Immature natural killer cell (primary cell): ENCODE measurements at regions not wholly inside any gene's neighbourhood (a gene's known extent, or its start where the extent isn't known, plus 50 kb on each side); places are given as distances from the start of the nearest gene placed in this dataset.

ENCODE experiments used
- DNase-seq, 3 donors: peaks; one replicate each; pipeline ENCODE4 v3.0.0; 2022; ENCODE audit warnings: mixed read lengths in 1 of 3
- H3K27ac Mint-ChIP-seq, 6 donors: one replicate each; pipeline ENCODE4 v1.8.0; 2020; ENCODE audit warnings: mixed read lengths in 6 of 6, mild to moderate bottlenecking in 5 of 6, inconsistent platforms in 4 of 6, moderate library complexity in 3 of 6
- H3K27me3 Mint-ChIP-seq, 3 donors: one replicate each; pipeline ENCODE4 v1.8.0; 2020 to 2021; ENCODE audit warnings: low read depth in 3 of 3, mild to moderate bottlenecking in 3 of 3, mixed read lengths in 3 of 3, moderate library complexity in 3 of 3, inconsistent platforms in 1 of 3
- H3K36me3 Mint-ChIP-seq, 3 donors: one replicate each; pipeline ENCODE4 v1.8.0; 2020; ENCODE audit warnings: mixed read lengths in 3 of 3, inconsistent platforms in 2 of 3, mild to moderate bottlenecking in 2 of 3
- H3K4me1 Mint-ChIP-seq, 2 donors: one replicate each; pipeline ENCODE4 v1.8.0; 2020; ENCODE audit warnings: inconsistent platforms in 2 of 2, mild to moderate bottlenecking in 2 of 2, mixed read lengths in 2 of 2, moderate library complexity in 1 of 2
- H3K4me3 Mint-ChIP-seq, 5 donors: one replicate each; pipeline ENCODE4 v1.8.0; 2020; ENCODE audit warnings: mild to moderate bottlenecking in 5 of 5, mixed read lengths in 5 of 5, inconsistent platforms in 3 of 5, moderate library complexity in 3 of 5
- H3K9me3 Mint-ChIP-seq, 6 donors: one replicate each; pipeline ENCODE4 v1.8.0; 2020; ENCODE audit warnings: mild to moderate bottlenecking in 6 of 6, mixed read lengths in 6 of 6, inconsistent platforms in 4 of 6, moderate library complexity in 3 of 6

DNA sequence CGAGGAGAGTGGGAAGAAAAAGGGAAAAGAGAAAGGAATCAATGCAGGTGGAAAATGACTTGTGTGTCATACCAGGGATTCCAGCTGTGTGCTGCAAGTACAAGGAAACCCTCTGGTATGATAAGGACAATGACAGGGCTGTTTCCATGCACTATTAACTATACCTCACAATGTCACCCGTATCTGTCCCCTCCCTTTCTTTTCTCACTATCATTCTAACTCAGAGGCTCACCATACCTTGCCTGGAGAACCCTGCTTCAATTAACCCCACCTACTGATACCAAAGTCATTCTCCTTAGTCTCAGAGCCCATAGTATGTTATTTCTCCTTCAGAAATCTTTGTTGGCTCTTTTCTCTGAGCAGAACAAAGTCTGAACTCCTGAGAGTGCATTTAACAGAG lies 236.2 kb upstream of the NREP start:
- H3K27ac Mint-ChIP-seq: no peak overlapping the region

DNA sequence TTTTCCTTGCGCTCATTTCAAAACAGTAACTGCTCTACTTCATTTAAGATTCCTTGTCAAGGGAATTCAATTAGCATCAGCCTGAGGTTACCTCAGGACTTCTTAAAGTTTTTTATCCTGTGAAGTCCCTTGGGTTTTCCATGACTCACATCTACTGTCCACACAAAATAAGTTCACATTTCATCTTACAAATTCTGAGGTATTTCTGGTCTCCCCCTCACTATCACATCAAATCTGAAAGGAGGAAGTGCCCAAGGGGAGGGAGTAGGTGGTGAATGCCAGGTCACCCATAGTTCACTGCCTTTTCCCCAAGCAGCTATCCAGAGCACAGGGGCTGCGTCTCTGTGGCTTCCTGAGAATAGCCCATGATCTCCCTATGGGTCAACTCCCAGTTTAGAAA lies 227.1 kb upstream of the NREP start:
- H3K9me3 Mint-ChIP-seq: peaks cover 0 to 4% (median 0%) of the 10 kb centered on the region in 6 donors
- no peaks in the 10 kb centered on the region for H3K36me3 Mint-ChIP-seq

More for the DNA sequence above, 236.2 kb upstream of the NREP start:
- Mint-ChIP-seq H3K9me3 (peaks cover 0 to 6% (median 2%) of the 10 kb centered on the region in 6 donors), H3K36me3 (no peaks in the 10 kb centered on the region), H3K27me3 (peaks cover 0 to 7% (median 2%) of the 10 kb centered on the region in 3 donors), H3K4me3 (no peak overlapping the region), H3K4me1 (no peaks in the 10 kb centered on the region)
- DNase-seq: no peak

DNA sequence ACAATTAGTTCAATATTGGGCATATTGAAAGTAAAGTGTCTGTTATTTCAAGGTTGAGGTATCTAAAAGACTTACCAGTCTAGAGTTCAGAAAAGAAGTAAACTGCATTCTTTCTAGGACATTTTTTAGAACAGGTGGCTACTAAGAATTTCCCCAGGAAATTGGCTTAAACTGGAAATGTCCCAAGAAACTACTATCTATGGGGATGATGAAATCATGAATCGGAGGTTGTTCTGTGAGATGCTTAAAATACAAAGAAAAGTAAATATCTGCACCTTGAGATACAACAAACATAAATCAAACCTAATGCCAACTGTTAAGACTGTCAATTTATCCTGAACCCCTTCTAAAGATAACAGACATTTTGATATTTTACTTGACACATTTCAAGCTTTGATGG lies 226.5 kb upstream of the NREP start:
- Mint-ChIP-seq H3K4me3 (no peak overlapping the region), H3K36me3 (no peaks in the 10 kb centered on the region), H3K27me3 (peaks cover 0 to 1% (median 0%) of the 10 kb centered on the region in 3 donors)

More for the DNA sequence above, 227.1 kb upstream of the NREP start:
- Mint-ChIP-seq H3K4me1 (no peaks in the 10 kb centered on the region), H3K27ac (no peak overlapping the region), H3K4me3 (no peak overlapping the region), H3K27me3 (peaks cover 0 to 1% (median 0%) of the 10 kb centered on the region in 3 donors)
- DNase-seq: no peak

DNA sequence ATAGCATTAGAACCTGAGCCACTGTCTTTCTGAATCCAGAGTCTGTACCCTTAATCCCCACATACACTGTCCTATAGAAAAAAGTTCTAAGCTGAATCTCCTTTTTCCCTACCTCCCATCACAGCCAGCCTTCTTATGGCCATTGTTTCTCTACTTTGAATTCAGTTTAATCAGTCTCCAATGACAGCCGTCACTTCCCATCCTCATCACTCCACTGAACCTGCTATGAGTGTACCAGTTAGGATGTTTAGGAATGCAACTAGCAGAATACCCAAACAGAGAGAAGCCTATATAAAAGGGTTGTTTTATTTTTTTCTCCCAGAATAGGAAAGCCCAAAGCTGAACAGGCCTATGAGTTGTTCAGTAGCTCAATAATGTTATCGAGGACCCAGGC lies 220.4 kb upstream of the NREP start:
- DNase-seq: no peak
- peaks cover 1 to 4% (median 2%) of the 10 kb centered on the region in 3 donors for H3K27me3 Mint-ChIP-seq

More for the DNA sequence above, 226.5 kb upstream of the NREP start:
- peaks cover 0 to 1% (median 0%) of the 10 kb centered on the region in 6 donors for H3K9me3 Mint-ChIP-seq
- no peak overlapping the region for H3K27ac Mint-ChIP-seq
- no peak for DNase-seq
- H3K4me1 Mint-ChIP-seq: no peaks in the 10 kb centered on the region

DNA sequence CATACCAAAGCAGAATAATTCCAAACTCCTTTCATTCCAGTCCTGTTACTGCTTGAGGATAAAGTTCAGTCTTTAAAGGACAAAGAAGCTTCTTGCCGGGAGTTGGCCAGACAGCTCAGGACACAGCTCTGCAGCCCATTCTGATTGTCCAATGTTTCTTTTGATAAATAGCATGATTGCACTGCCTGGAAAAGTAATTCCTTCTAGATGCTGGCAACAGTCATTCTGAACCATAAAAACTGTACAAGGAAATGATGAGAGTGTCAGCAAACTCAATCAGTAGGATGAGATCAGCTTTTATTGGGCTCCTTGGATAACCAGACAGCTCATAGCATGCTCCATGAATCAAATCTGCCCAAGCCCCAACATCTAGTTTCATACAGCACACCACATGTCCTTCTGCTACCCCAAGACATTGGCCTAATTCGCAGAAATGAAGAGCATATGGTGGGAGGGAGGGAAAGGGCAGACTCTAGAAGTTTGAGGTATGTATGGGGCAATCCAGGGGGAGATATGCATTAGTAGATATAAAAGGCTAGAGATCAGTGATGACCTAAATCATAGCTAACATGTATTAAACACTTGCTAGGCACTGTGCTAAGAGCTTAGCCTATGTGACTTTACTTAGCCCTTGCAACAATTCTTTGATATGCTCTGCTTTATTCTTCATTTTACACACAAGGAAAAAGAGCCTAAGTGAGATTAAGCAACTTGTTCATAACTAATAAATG lies 219.9 kb upstream of the NREP start:
- Mint-ChIP-seq H3K36me3 (no peaks in the 10 kb centered on the region), H3K27me3 (peaks cover 1 to 4% (median 2%) of the 10 kb centered on the region in 3 donors), H3K4me3 (no peak overlapping the region), H3K27ac (no peak overlapping the region), H3K4me1 (no peaks in the 10 kb centered on the region), H3K9me3 (peaks cover 0 to 1% (median 0%) of the 10 kb centered on the region in 6 donors)
- no peak for DNase-seq

More for the DNA sequence above, 220.4 kb upstream of the NREP start:
- H3K36me3 Mint-ChIP-seq: no peaks in the 10 kb centered on the region
- no peaks in the 10 kb centered on the region for H3K4me1 Mint-ChIP-seq
- no peak overlapping the region for H3K27ac Mint-ChIP-seq
- H3K9me3 Mint-ChIP-seq: peaks cover 0 to 1% (median 0%) of the 10 kb centered on the region in 6 donors
- no peak overlapping the region for H3K4me3 Mint-ChIP-seq

DNA sequence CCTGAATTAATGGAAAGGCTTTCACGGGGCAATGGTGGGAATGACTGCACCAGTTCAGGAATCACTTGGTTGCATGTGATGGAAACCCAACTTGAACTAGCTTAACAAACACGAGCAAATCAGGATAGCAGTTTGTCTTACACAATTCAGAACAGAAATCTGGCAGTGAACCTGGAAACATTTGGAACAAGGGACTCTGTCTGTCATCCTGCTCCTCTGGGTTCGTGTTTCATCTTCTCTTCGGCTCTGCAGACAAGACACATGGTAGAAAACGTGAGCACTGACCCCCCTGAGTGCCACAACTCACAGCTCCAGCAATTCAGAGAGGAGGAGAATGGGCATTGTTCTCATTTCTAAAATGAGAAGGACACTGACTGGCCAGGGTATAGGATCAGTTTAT lies 218.1 kb upstream of the NREP start:
- Mint-ChIP-seq H3K27me3 (peaks cover 0 to 4% (median 2%) of the 10 kb centered on the region in 3 donors), H3K27ac (no peak overlapping the region), H3K36me3 (no peaks in the 10 kb centered on the region), H3K4me1 (no peaks in the 10 kb centered on the region), H3K4me3 (no peak overlapping the region), H3K9me3 (no peaks in the 10 kb centered on the region)
- DNase-seq: no peak

DNA sequence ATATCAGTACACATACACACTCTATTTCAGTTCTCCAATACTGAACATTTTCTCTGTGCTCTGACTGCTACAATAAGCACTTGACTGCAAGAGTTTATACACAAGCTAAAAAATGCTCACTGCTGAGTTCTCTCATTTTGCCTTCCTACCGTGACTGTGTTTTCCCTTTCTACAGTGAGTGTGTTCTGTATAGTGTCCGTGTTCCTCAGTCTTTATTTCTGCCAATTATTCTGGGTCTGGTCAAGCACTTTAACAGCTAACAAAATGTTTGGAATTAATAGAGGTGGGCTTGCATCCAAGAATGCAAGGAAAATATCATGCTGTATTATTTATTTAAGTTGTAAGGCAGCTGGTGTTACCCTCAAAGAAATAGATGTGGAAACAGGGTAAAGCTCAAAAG lies 217.0 kb upstream of the NREP start:
- Mint-ChIP-seq H3K27ac (no peak overlapping the region), H3K36me3 (no peaks in the 10 kb centered on the region), H3K4me1 (no peaks in the 10 kb centered on the region), H3K27me3 (peaks cover 0 to 4% (median 2%) of the 10 kb centered on the region in 3 donors), H3K9me3 (no peaks in the 10 kb centered on the region), H3K4me3 (no peak overlapping the region)
- no peak for DNase-seq

DNA sequence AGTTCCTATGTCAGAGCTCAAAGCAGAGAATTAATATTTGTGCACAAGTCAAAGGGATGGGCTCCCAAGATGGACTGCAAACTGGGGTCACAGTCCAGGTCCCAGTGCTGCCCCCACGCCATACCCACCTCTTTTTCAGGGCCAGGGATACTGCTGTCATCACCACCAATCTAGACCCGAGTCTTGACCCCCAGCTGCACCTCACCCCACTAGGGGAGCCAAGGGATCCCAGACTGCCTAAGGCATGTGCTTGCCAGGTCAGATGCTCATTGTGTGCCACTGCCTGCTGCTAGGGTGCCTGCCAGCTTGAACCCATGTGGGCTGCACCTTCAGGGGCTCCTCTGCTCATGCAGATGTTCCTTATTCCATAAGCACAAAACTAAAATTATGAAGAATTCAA lies 215.6 kb upstream of the NREP start:
- no peak for DNase-seq
- H3K9me3 Mint-ChIP-seq: no peaks in the 10 kb centered on the region
- no peak overlapping the region for H3K4me3 Mint-ChIP-seq
- peaks cover 0 to 4% (median 2%) of the 10 kb centered on the region in 3 donors for H3K27me3 Mint-ChIP-seq
- no peaks in the 10 kb centered on the region for H3K4me1 Mint-ChIP-seq
- H3K27ac Mint-ChIP-seq: no peak overlapping the region
- H3K36me3 Mint-ChIP-seq: no peaks in the 10 kb centered on the region

DNA sequence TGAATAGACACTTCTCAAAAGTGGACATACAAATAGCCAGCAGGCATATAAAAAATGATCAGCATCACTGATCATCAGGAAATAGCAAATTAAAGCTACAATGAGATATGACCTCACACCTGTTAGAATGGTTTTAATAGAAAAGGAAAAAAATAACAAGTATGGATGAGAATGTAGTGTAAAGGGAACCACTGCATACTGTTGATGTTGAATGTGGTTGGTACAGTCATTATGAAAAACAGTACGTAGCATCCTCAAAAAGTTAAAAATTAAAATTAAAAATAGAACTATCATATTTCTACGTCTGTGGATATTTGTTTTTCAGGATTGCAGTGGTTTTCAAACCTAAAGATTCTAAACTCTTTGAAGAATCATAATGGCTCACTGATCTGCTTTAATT lies 215.1 kb upstream of the NREP start:
- no peak for DNase-seq
- no peak overlapping the region for H3K27ac Mint-ChIP-seq
- no peak overlapping the region for H3K4me3 Mint-ChIP-seq
- H3K36me3 Mint-ChIP-seq: no peaks in the 10 kb centered on the region
- peaks cover 0 to 4% (median 2%) of the 10 kb centered on the region in 3 donors for H3K27me3 Mint-ChIP-seq
- no peaks in the 10 kb centered on the region for H3K4me1 Mint-ChIP-seq
- no peaks in the 10 kb centered on the region for H3K9me3 Mint-ChIP-seq

DNA sequence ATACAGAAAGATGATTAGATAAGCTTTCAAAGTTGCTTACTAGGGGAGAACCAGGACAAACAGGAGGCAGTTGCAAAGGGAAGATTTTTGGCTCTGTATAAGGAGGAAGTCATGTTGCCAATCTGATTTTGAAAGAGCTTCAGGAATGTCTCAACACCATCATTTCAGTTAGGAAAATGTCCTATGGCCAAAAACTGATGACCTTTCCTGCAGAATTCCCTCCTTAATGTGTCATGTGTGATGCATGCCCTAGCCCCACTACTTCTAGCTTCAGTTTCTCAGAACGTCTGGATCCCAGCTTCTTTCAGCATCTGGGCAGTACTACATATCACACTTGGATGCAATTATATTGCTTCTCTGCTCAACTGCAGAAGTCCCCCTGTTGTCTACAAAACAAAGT lies 211.5 kb upstream of the NREP start:
- Mint-ChIP-seq H3K36me3 (no peaks in the 10 kb centered on the region), H3K9me3 (peaks cover 0 to 3% (median 0%) of the 10 kb centered on the region in 6 donors), H3K27me3 (peaks cover 0 to 2% (median 1%) of the 10 kb centered on the region in 3 donors), H3K4me3 (no peak overlapping the region), H3K4me1 (no peaks in the 10 kb centered on the region), H3K27ac (no peak overlapping the region)
- DNase-seq: no peak

DNA sequence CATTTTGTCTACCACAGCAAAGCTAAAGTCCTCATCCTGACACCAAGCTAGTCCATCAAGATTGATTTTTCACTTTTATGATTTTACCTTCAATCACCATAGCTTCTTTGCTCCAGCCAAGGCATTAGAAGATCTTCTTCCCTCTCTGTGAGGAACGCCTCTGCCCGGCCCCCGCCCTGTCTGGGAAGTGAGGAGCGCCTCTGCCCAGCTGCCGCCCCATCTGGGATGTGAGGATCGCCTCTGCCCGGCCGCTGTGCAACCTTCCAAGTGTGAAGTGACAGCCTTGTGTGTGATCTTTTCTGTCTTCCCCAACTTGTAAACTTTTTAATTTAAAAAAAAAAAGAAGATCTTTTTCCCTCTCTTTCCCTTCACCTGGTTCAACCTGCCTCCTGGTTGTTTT lies 210.5 kb upstream of the NREP start:
- no peak overlapping the region for H3K27ac Mint-ChIP-seq
- H3K9me3 Mint-ChIP-seq: peaks cover 0 to 3% (median 0%) of the 10 kb centered on the region in 6 donors
- H3K27me3 Mint-ChIP-seq: peaks cover 0 to 2% (median 1%) of the 10 kb centered on the region in 3 donors
- H3K4me1 Mint-ChIP-seq: no peaks in the 10 kb centered on the region
- no peak overlapping the region for H3K4me3 Mint-ChIP-seq
- DNase-seq: no peak
- H3K36me3 Mint-ChIP-seq: no peaks in the 10 kb centered on the region

DNA sequence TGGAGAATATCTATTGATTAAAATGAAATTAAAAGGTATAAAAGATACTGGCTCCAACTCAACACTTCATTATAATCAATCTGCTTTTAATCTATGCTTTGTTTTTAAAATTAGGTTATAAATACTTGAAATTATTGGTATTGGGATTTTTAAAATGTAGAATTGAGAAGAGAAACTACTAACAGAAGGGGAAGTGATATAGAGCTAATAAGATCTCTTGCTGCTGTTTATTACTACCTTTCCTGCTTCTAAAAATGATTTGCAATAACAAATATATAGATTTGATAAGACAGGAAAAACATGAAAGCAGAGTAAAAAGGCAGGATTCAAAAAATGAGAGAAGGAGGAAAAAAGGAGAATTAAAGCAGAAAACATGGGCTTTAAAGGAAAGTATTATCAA lies 209.3 kb upstream of the NREP start:
- H3K27ac Mint-ChIP-seq: no peak overlapping the region
- H3K36me3 Mint-ChIP-seq: no peaks in the 10 kb centered on the region
- DNase-seq: no peak
- peaks cover 0 to 2% (median 1%) of the 10 kb centered on the region in 3 donors for H3K27me3 Mint-ChIP-seq
- H3K4me3 Mint-ChIP-seq: no peak overlapping the region
- H3K9me3 Mint-ChIP-seq: peaks cover 0 to 6% (median 0%) of the 10 kb centered on the region in 6 donors
- no peaks in the 10 kb centered on the region for H3K4me1 Mint-ChIP-seq

DNA sequence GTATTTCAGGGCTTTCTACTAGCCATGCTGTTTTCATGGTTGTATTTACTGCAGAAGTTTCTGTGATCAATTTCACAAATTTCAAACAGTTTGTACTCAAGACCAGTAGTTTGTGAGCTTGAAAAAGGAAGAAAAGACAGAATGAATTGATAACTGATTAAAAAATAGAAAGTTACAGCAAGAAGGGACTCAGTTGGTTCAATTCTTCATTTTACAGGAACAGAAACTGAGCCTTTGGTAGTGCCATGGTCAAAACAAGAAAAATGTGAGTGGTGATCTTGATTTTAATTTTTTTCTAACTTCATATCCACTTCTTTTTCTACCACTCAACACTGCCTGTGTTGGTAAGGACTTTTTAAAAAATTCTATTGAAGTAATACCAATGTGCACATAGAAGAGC lies 206.6 kb upstream of the NREP start:
- Mint-ChIP-seq H3K27ac (no peak overlapping the region), H3K27me3 (peaks cover 0 to 2% (median 1%) of the 10 kb centered on the region in 3 donors), H3K4me3 (no peak overlapping the region), H3K36me3 (no peaks in the 10 kb centered on the region), H3K9me3 (peaks cover 0 to 6% (median 0%) of the 10 kb centered on the region in 6 donors), H3K4me1 (no peaks in the 10 kb centered on the region)
- DNase-seq: no peak

DNA sequence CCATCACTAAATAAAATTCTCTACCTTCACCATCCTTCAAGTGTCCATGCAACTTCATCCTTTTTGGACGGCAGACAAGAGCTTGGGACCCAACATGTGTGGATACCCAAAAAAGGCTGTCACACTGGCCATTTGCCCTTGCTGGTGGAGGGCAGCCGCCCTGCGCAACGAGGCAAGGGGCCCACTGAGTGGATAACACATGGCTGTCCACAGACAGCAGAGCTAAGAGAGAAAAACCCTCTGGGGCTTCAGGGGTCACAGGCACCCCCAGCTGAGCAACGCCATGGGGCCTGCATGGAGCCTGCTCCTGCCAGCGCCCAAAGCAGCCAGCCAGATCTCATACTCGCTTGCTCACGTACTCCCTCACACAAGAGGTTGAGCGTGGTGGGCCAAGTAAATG lies 205.9 kb upstream of the NREP start:
- H3K27me3 Mint-ChIP-seq: peaks cover 0 to 2% (median 1%) of the 10 kb centered on the region in 3 donors
- H3K27ac Mint-ChIP-seq: no peak overlapping the region

DNA sequence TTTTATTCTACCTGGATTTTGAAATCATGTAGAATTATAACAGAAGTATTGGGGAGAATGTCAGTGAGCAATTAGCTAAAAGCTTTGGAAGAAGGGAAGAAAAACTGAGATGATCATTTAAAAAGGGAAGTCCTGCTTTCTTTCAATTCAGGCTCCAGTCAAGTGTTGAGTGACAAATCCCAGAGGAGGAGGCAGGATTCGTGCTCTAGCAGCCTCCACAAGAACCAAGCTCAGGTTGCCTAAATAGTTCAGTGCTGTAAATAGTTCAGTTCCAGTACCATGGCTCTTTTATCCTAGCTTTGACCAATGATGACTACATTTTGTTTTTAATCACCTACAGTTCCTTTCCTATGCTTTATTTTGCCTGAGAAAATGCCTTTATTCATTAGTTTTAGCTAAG lies 204.9 kb upstream of the NREP start:
- Mint-ChIP-seq H3K4me3 (no peak overlapping the region), H3K4me1 (no peaks in the 10 kb centered on the region), H3K36me3 (no peaks in the 10 kb centered on the region), H3K27me3 (peaks cover 0 to 2% (median 1%) of the 10 kb centered on the region in 3 donors), H3K27ac (no peak overlapping the region), H3K9me3 (peaks cover 0 to 6% (median 0%) of the 10 kb centered on the region in 6 donors)
- no peak for DNase-seq

More for the DNA sequence above, 205.9 kb upstream of the NREP start:
- no peaks in the 10 kb centered on the region for H3K36me3 Mint-ChIP-seq
- H3K9me3 Mint-ChIP-seq: peaks cover 0 to 6% (median 0%) of the 10 kb centered on the region in 6 donors
- H3K4me1 Mint-ChIP-seq: no peaks in the 10 kb centered on the region
- no peak for DNase-seq
- H3K4me3 Mint-ChIP-seq: no peak overlapping the region
